SH-SY5Y (cell line): ENCODE measurements at regions not wholly inside any gene's neighbourhood (a gene's known extent, or its start where the extent isn't known, plus 50 kb on each side); places are given as distances from the start of the nearest gene placed in this dataset.

Experiments
- GATA2 ChIP-seq: IDR thresholded peaks from 2 replicates; pipeline ENCODE4 v1.6.1; 2011; ENCODE audit warnings: mild to moderate bottlenecking, low read depth, low read length
- GATA3 ChIP-seq: IDR thresholded peaks from 2 replicates; pipeline ENCODE4 v1.6.1; 2011; ENCODE audit warnings: low read depth, mild to moderate bottlenecking, low read length, moderate library complexity

DNA sequence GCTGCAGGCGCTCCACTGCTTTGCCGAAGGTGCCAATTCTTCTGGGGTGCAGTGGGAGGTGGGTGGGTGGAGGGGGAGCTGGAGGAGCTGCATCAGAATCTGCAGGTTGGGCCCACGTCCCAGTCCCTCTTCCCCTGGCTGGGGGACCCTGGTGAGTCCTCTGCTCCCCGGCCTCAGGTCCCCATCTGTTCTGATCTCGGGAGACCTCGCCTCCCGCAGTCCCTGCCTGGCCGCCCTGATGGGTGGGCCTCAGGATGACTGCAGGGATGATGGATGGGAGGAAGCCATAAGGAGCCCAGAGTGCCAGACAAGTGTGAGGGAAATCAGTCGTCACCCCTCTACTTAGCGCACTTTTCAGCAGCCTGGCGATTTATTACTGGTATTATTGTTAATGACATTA, 89.3 kb upstream of the PCBD1 start:
- TF ChIP-seq GATA2 (no peak), GATA3 (no peak)
